ACHN (cell line): ENCODE measurements at regions not wholly inside any gene's neighbourhood (a gene's known extent, or its start where the extent isn't known, plus 50 kb on each side); places are given as distances from the start of the nearest gene placed in this dataset.
"Not testable (repeated sequence)": the region's sequence is repeated elsewhere in the genome, so short reads cannot be mapped to it uniquely, and the experiment has no call there.

Experiments used
- DNase-seq: peaks from one replicate; pipeline ENCODE4 v3.0.0-alpha.2; 2015
- in situ Hi-C: cut with HindIII; loops from 2 replicates; pipeline ENCODE4 v1.10.0; 2017; ENCODE audit warnings: low sequenced_read_pairs, low pct_ligation_motif_present, low pct_unique_long_range_greater_than_20kb

DNA sequence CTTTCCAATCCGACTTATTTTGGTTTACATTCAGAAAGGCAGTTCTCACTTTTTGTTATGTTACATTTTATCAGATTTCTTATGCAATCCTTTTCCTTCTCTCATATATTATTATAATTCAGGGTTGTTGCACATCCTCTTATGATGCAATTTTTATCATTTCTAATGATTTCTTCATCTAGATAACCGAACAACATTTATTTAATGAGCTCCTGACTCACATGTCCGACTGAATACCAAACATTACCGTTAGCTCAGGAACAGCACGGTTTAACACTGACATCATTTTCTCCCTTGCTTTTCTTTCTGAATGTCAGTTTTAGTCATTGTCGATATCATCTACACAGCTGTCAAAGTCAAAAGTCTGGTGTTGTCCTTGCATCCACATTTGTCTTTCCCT, 199.2 kb downstream of the BCHE start:
- in situ Hi-C loops: no loop called here
- DNase-seq: no peak

DNA sequence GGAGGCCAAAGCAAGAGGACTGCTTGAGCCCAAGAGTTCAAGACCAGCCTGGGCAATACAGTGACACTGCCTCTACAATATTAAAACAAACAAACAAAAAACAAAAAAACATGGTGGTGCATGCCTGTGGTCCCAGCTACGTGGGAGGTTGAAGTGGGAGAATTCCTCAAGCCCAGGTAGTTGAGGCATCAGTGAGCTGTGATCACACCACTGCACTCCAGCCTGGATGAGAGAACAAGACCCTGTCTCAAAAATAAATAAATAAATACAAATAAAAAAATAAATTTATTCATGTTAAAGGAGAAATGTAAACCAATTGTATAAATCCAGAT, 200.6 kb downstream of the BCHE start:
- no peak for DNase-seq
- in situ Hi-C loops: no loop called here

DNA sequence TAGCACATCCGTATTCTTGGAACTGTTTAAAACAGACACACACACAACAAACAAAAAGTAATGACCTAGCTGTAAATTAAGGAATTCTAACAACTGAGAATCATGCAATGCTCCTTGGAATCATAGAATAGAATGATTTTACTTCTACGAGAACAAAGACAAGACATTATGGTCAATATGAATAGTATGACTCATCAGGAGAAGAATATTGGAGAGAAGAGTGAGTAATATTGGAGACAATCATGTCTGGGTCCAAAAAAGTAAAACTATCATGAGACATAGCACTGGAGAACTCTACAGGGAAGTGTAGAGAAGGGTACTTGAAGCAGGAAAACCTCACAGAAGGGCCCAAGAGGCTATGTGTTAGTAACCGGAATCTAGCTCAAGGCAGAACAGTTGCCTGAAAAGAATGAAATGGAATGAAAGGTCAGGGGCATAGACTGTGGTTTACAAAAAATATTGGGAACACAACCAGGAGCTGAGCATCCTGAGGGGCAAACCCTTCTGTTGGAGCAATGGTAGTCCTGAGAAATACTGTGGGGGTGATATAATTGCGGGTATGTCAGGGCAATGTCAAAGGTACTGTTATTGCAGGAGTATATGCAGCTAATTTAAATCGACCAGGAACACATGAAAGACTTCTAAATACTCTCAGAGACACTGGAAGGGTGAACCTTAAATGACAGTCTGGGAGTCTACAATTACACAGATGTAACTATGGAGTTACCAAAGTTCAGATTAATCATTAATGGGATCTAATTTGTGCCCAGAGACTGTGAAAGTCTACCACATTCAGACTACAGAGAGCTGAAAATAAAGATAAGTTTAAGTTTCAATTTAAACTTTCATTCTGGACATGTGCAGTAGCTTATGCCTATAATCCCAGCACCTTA, 201.2 kb downstream of the BCHE start:
- in situ Hi-C loops: no loop called here
- DNase-seq: peak; percentile 18

DNA sequence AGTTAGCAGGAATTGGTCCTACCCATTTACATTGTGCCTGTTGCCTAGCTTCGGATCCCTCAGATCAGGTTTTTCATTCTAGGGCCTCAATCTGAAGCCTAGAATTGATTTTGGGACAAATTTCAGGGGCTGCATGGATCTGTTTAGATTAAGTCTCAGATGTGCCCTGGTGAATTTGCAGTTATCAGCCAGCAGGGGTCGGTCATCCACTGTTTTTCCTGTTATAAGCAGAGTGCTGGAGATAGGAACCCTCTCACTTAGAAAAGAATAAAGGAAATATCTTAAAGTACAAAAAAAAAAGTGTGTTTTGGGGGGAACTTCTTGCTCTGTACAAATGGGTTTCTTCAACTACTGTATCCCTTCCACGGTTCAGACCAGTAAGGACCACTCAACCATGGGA, 212.5 kb downstream of the BCHE start:
- DNase-seq: no peak
- in situ Hi-C loops: no loop called here

DNA sequence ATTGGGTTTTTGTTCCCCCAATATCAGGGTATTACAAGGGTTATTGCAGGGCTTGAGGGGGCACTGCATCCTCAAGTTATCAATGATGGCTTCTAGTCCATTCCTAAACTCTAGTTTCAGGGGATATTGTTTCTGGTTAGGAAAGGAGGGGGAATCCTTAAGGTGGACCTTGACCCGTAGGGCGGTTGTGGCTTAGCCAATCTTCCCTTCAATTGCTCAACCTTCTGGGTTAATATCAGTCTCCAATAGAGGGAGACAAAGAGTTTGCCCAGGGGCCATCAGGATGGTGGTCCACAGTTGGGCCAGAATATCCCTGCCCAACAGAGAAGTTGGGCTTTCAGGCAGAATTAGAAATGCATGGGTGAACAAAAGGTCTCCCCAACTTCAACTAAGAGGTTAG, 214.9 kb downstream of the BCHE start:
- DNase-seq: no peak
- in situ Hi-C loops: no loop called here

DNA sequence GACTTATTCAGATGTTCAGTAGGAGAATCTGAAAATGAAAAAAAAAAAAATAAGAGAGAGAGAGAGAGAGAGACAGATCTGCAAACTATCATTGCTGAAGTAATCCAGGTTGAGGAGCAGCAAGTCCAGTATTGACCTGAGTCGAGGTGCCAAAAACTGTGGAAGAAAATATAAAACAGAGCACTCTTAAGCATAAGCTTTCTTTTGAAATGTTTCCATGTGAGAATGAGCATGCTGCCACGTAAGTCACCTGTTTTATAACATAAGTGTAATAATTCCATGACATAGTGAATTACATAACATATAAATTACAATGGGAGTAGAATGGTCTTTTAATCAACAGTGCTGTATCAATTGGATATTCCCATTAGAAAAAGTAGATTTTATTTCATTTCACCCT, 218.2 kb downstream of the BCHE start:
- DNase-seq: no peak
- in situ Hi-C loops: no loop called here

DNA sequence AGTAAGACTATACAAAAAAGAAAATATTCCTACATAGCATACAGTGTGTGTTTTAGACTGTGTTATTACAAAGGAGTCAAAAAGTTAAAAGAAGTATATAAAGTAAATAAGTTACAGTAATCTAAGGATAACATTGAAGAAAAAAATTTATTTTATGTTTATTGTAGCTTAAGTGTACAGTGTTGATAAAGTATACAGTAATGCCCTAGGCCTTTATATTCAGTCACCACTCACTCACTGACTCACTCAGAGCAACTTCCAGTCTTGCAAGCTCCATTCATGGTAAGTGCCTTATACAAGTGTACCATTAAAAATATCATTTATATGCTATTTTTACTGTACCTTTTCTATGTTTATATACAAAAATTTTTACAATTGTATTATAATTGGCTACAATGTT, 220.1 kb downstream of the BCHE start:
- in situ Hi-C loops: no loop called here
- no peak for DNase-seq

DNA sequence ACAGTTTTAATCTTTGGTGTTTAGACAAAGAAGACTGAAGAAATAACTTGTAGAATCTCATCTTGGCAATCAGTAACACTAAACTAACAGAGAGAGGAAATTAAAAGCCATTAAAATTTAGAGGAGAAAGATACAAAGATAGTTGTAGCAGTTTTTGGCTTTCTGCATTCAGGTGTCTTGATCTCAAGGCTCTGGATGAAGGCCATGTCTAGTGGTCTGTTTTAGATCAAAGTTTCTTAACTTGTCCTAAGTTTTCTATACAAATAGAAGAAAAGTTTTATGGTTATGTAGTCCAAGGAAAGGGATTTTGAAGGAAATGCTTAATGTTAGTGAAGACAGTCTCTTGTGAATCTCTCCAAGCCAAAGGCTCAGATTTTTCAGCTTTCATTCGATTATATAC, 222.9 kb downstream of the BCHE start:
- no peak for DNase-seq
- in situ Hi-C loops: no loop called here

DNA sequence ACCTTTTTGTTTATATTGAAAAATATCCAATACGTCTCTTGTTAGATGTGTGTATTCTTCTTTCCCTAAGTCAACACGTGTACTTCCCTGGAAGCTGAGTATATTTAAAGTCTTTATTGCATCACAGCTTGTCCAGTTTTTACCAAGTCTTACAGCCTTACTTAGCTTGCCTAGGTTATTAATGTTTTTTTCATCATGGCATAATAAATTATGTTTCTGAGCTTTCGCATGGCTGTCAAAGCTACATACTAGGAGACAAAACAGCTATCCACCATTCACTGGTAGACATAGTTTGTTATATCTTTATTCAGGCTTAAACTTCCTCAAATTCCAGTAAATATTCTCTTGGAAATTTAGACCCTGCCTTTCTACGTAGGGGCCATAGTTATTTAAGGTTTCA, 224.2 kb downstream of the BCHE start:
- in situ Hi-C loops: no loop called here
- no peak for DNase-seq

DNA sequence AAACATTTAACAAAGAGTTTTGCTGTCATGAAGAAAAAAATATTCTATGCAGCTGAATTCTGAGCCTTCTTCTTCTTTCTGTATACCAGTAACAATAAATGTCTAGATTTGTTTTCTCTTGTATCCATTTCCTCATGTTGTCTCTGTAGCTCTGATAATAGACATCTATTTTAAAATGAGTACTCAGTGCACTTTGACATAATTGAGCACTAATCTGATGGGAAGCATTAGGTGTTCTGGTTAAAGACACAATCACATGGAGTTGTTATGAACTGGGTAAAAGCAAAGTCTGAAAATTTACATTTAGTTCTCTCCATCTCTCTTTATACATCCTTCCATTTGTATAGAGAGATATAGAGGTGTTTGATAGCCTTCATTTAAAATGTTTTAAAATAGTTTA, 230.0 kb downstream of the BCHE start:
- DNase-seq: no peak
- in situ Hi-C loops: no loop called here

DNA sequence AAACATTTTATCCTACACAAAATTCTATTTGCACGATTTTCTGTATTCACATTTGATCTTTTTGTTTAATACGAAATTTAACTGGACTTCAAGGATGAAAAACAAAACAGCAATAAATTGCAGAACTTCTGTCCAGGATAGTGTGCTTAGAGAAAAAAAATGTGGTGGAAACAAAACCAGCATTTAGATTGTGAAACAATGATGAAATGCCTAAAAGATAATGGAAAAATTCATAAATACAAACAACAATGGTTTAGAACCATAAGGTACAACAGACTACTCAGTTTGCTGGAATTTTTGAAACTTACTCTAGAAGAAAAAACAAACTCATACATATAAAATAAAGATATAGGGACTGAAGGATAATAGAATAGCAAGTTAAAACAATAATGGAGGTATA, 234.0 kb downstream of the BCHE start:
- in situ Hi-C loops: no loop called here
- DNase-seq: no peak

DNA sequence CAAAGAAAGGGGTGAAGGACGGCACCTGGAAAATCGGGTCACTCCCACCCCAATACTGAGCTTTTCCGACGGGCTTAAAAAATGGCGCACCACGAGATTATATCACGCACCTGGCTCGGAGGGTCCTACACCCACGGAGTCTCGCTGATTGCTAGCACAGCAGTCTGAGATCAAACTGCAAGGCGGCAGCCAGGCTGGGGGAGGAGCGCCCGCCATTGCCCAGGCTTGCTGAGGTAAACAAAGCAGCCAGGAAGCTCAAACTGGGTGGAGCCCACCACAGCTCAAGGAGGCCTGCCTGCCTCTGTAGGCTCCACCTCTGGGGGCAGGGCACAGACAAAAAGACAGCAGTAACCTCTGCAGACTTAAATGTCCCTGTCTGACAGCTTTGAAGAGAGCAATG, 264.7 kb downstream of the BCHE start:
- DNase-seq, in situ Hi-C loops: not testable (repeated sequence)

DNA sequence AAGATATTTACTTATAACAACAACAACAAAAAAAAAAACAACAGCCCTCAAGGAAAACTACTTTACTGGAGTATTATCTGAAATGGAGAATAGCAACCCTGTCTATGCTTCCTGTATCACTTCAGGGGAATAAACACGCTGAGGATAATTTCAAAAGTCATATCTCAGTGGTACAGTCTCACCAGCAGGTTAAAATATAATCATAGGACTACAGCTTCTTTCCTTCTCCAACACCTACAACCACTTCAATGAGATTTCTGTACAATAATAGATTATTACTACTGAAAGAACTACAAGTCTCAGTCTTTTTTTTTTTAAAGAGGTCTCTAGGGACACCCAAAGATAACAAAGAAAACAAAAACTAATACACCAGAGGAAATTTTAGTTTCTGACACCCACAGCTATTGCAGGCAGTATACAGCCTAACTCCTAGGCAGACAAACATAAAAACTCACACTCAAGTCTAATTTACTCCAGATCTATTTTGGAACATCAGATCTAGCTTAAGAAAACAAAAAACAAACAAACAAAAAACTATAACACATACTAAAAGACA, 268.2 kb downstream of the BCHE start:
- in situ Hi-C loops: no loop called here
- DNase-seq: no peak

DNA sequence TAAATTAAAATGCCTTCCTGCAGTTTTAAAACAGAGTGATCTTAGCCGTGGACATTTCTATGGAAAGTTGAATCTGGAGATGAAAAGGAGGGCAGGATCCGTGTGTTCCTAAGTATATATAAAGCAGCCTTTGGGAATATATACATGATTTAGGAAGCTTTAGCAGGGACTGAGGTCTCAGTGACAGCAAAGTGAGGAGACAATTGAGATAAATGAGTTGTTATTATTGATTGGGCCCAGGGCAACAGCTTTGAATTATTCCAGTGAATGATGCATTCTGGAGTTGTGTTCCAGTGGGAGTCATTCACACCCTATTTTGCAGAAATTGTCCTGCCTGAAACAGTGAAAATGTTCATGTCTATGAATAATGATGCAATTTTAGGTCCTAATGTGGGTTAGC, 281.4 kb downstream of the BCHE start:
- in situ Hi-C loops: no loop called here
- no peak for DNase-seq

DNA sequence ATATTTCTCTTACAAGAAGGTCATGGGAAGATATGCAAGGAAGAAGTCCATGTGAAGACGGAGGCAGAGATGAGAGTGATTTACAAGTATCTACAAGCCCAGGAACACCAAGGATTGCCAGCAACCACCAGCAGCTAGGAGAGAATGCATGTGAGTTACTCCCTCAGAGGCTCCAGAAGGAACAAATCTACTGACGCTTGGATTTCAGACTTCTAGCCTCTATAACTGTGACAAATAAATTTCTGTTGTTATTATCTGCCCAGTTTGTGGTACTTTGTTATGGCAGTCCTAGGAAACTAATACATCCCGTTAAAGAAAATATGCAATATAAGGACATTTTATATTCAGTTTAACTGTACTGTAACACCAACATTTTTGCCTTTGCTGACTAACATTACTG, 283.9 kb downstream of the BCHE start:
- in situ Hi-C loops: no loop called here

DNA sequence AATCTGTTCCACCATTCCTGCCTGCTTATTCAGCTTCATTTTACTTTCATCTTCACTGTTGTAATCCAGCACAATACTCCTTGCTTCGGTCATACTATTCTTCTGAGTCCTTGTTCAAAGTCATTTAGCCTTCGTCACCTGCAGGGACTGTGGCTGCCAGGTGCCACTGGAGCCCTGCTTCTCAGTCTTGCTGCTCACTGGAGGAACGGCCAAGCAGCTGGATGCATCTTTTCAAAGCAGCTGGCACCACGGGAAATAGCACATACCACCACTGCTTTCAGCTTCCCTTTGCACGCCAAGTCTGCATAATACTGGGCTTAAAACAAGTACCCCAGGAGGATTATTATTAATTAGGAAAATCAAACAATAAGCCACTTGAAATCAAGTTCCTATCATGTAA, 287.6 kb downstream of the BCHE start:
- DNase-seq: no peak

More for the DNA sequence above, 283.9 kb downstream of the BCHE start:
- DNase-seq: no peak

DNA sequence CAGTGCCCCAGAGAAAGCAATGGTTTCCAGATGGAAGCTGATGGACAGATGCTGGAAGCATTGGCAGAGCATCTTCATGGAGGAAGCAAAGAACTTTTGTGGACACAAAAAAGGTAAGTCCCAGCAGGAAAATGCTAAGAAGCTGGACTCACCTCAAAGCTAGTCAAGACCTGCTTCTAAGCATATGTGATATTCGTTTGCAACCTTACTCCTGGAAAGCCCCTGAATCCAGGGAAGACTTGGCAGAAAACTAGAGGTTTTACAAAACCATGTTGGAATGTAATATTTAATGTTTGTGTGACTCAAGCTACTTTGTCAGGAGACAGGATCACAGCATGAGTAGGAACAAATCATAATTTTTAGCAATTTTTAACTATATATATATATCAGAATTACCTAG, 288.2 kb downstream of the BCHE start:
- DNase-seq: no peak
- in situ Hi-C loops: no loop called here

More for the DNA sequence above, 287.6 kb downstream of the BCHE start:
- in situ Hi-C loops: no loop called here

DNA sequence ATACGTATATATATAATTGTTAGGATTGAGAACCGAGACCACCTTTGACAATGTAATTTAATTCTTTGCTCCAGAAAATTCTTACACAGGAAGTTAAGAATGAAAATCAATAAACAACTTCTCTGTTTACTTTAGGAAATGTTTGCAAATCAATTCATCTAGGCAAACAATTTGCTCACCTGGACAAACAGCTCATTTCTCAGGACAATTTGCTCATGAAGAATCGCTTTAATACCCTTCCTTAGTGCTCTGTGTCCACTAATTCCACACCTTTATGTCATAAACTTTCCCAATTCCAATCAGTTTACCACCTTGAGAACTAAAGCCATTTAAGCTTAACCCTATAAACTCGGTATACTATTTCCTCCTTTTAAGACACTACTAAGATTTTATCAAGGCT, 292.2 kb downstream of the BCHE start:
- in situ Hi-C loops: no loop called here
- no peak for DNase-seq

DNA sequence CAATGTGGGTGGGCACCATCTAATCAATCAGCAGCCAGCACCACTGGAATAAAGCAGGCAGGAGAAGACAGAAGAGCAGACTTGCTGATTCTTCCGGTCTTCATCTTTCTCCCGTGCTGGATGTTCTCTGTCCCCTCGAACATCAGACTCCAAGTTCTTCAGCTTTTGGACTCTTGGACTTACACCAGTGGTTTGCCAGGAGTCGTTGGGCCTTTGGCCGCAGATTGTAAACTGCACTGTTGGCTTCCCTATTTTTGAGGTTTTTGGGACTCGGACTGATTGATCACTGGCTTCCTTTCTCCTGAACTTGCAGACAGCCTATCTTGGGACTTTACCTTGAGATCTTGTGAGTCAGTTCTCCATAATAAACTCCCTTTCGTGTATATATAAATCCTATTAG, 292.8 kb downstream of the BCHE start:
- in situ Hi-C loops: no loop called here
- no peak for DNase-seq

DNA sequence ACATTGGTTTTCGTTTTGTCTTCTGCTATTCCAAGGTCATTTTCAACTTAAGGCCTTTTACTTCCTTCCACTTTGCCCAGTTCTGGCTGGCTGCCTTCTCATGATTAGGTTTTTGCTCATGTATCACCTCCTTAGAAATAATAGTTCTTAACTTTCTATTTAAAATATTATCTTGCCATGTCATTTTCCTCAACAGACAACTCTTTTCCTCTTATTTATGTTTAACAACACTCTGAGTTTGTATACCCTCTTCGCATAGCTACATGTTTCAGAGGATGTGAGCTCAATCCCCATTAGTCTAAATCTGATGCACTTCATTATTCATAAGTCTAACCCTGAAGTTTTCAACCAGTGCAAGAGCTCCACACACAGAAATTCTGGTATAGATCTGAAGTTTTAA, 299.1 kb downstream of the BCHE start:
- no peak for DNase-seq
- in situ Hi-C loops: no loop called here
